Left lobe of liver (tissue), 2 donors: ENCODE measurements at regions not wholly inside any gene's neighbourhood (a gene's known extent, or its start where the extent isn't known, plus 50 kb on each side); places are given as distances from the start of the nearest gene placed in this dataset.
"Not testable (repeated sequence)": the region's sequence is repeated elsewhere in the genome, so short reads cannot be mapped to it uniquely, and the experiment has no call there.

Experiments
- ATAC-seq: fragments of 200-7000 bp; cut with Tn5 transposase; one replicate; pipeline ENCODE4 v1.9.1; 2020; ENCODE audit warnings: mild to moderate bottlenecking, moderate library complexity
- DNase-seq: peaks from one replicate; pipeline ENCODE4 v3.0.0-alpha.2; 2020; ENCODE audit warnings: low spot score
- donor health status: DM: no; HTN: no; CAD: no; lungs with moderate emphysema.
- donor health status: DM: no; HTN: yes; CAD: no.

- peak; percentile 36 for DNase-seq
- ATAC-seq = not testable (repeated sequence)
These were observed 663.0 kb downstream of the FOXD4L5 start for GRCh38 chr9:64622058-64622457.
